Neutrophil (primary cell): ENCODE measurements at regions not wholly inside any gene's neighbourhood (a gene's known extent, or its start where the extent isn't known, plus 50 kb on each side); places are given as distances from the start of the nearest gene placed in this dataset.

Source experiments
- H3K27ac ChIP-seq: fragments of 200-600 bp; sonication (generic); 2 replicates; pipeline ENCODE4 v1.5.1; 2016; ENCODE audit warnings: mild to moderate bottlenecking, moderate library complexity
- H3K27me3 ChIP-seq: fragments of 200-600 bp; sonication (generic); 2 replicates; pipeline ENCODE4 v1.6.0; 2016; ENCODE audit warnings: mild to moderate bottlenecking
- H3K36me3 ChIP-seq: fragments of 200-600 bp; sonication (generic); 2 replicates; pipeline ENCODE4 v1.5.1; 2017
- H3K4me1 ChIP-seq, 2 experiments: fragments of 200-600 bp in 1 of 2; sonication (generic) in 1 of 2; 1 replicate in 1 of 2; 2 replicates in 1 of 2; pipeline versions ENCODE4 v1.5.1 to v1.6.1; 2013 to 2016; ENCODE audit warnings: low read depth in 1 of 2, low read length in 1 of 2, mild to moderate bottlenecking in 1 of 2, moderate library complexity in 1 of 2; ENCODE audit not compliant: control insufficient read depth in 1 of 2, insufficient read depth in 1 of 2
- H3K4me3 ChIP-seq, 2 experiments: fragments of 200-600 bp in 1 of 2; sonication (generic) in 1 of 2; 1 replicate in 1 of 2; 2 replicates in 1 of 2; pipeline ENCODE4 v1.5.1; 2013 to 2016; ENCODE audit warnings: low read depth in 1 of 2, low read length in 1 of 2, mild to moderate bottlenecking in 1 of 2, moderate library complexity in 1 of 2
- H3K9me3 ChIP-seq: fragments of 200-600 bp; sonication (generic); 2 replicates; pipeline ENCODE4 v1.5.1; 2016
- TF ChIP-seq, protein P1 (sequence below): fragments of 200-600 bp; sonication (generic); IDR thresholded peaks from 2 replicates; pipeline ENCODE4 v1.5.1; 2016; ENCODE audit warnings: antibody characterized with exemption

DNA sequence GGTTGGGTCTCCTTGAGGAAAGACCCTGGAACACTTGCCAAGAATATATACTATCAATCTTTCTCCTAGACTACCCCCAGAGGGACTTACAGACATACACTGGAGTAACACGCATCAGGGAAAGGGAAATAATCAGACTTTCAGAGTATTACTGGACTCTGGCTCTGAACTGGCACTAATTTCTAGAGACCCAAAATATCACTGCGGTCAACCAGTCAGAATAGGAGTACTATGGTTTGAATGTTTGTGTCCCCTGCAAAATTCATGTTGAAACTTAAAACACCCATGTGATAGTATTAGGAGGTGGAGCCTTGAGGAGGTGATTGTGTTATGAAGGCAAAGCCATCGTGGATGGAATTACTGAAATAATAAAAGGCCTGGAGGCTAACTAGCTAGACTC lies 323.7 kb downstream of the EN1 start:
- Histone ChIP-seq H3K36me3 (no peaks in the 10 kb centered on the region), H3K27me3 (no peaks in the 10 kb centered on the region), H3K4me3 (no peak overlapping the region), H3K9me3 (no peaks in the 10 kb centered on the region), H3K4me1 (no peaks in the 10 kb centered on the region), H3K27ac (no peak overlapping the region)
- TF ChIP-seq, protein P1, sequence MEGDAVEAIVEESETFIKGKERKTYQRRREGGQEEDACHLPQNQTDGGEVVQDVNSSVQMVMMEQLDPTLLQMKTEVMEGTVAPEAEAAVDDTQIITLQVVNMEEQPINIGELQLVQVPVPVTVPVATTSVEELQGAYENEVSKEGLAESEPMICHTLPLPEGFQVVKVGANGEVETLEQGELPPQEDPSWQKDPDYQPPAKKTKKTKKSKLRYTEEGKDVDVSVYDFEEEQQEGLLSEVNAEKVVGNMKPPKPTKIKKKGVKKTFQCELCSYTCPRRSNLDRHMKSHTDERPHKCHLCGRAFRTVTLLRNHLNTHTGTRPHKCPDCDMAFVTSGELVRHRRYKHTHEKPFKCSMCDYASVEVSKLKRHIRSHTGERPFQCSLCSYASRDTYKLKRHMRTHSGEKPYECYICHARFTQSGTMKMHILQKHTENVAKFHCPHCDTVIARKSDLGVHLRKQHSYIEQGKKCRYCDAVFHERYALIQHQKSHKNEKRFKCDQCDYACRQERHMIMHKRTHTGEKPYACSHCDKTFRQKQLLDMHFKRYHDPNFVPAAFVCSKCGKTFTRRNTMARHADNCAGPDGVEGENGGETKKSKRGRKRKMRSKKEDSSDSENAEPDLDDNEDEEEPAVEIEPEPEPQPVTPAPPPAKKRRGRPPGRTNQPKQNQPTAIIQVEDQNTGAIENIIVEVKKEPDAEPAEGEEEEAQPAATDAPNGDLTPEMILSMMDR, result no peak

DNA sequence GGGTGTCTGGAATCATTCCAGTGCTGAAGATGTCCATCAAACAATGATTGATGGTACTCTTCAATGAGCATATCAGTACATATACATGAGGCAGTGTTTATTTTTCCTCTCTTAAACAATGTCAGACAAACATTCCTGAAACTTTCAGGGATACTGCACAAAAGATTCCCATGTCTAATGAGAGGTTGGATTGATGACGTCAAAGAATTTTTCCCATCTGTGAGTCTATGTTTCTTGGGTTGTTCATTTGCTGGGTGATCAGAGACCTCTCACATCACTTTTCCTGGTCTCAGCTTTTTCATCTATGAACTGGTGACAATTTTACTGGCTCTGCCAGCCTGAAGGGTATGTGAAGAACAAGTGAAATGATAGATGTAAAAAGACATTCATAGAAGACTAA lies 325.5 kb downstream of the EN1 start:
- Histone ChIP-seq H3K4me1 (no peaks in the 10 kb centered on the region), H3K9me3 (no peaks in the 10 kb centered on the region), H3K27me3 (no peaks in the 10 kb centered on the region), H3K4me3 (no peak overlapping the region), H3K27ac (no peak overlapping the region), H3K36me3 (no peaks in the 10 kb centered on the region)
- TF ChIP-seq, protein P1, result no peak

DNA sequence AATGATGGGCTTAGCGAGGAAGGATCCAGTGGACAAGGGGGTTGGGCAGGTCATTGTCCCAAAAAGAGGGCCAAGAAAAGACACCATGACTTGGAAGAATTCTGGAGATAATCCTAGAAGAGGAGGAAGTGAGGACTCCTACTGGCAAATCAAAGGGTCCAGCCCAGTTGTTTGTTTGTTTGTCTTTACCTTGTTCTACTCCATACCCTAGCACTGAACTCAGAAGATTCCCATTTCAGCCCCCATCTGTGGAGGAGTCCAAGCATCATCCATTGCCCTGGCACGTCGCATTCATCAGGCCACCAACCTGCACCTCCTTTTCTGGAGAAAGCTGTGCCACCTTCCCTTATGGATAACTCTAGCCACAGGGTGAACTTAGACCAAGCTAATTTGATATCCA lies 326.2 kb downstream of the EN1 start:
- no peaks in the 10 kb centered on the region for H3K36me3 ChIP-seq
- TF ChIP-seq, protein P1, result no peak
- H3K27ac ChIP-seq, result no peak overlapping the region
- H3K4me3 ChIP-seq, result no peak overlapping the region
- H3K4me1 ChIP-seq, result no peaks in the 10 kb centered on the region
- H3K9me3 ChIP-seq, result no peaks in the 10 kb centered on the region
- no peaks in the 10 kb centered on the region for H3K27me3 ChIP-seq

DNA sequence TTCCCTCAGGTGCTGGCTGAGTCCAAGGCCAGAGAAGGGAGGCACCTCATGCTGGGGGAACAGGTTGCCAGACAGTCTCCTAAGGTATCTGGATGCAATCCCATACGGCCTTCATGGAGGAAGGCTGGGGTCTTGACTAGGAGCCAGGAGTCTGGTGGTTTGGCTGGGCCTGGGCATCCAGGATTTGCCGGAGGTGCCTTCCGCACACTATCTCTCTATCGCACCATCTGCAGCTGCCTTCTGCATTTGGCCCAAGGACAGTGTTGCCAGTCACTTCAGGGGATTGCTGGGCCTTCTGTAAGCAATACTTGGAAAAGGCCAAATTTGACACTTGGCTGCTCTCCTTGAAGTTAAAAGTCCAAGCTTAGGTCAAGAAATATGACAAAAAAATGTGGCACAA lies 327.2 kb downstream of the EN1 start:
- Histone ChIP-seq H3K27me3 (no peaks in the 10 kb centered on the region), H3K4me3 (no peak overlapping the region), H3K4me1 (no peaks in the 10 kb centered on the region), H3K27ac (no peak overlapping the region), H3K36me3 (no peaks in the 10 kb centered on the region), H3K9me3 (no peaks in the 10 kb centered on the region)
- TF ChIP-seq, protein P1, result no peak

DNA sequence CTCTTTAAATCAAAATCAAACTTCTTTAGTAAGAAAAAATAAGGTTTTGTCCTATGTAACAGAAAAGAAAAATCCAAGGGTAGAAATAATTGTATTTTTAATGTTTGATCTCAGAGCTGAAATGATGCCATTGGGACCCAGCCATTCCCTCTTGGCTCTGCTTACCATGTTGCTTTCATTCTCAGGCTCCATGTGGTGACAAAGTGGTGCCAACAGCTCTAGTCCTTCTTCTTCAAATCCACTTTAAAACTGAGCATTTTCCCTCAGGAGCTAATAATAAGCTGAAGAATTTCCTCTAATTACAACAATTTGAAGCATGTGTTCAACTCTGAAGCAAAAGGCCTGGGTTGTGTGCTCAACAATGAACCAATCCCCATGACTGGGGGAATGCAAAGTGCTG lies 327.9 kb downstream of the EN1 start:
- Histone ChIP-seq H3K36me3 (no peaks in the 10 kb centered on the region), H3K27ac (no peak overlapping the region), H3K27me3 (no peaks in the 10 kb centered on the region), H3K9me3 (no peaks in the 10 kb centered on the region), H3K4me1 (no peaks in the 10 kb centered on the region), H3K4me3 (no peak overlapping the region)
- TF ChIP-seq, protein P1, result no peak

DNA sequence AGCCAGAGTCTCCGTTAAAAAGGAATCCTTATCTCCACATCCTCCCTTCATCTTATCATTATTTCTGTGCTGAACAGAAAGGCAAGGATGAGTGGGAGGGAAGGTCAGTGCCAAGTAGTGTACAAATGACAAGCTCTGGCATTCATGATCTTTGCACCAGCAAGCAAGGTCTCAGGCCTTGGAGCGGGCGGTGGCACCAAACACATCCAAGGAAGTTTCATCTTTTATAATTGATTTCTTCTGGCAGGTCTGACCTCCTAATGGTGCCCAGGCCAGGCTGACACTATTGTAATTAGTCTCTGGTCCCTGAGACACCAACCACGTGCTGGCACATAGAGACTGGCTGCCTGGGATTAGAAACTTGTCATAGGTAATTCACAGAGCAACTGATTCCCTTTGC lies 336.6 kb downstream of the EN1 start:
- Histone ChIP-seq H3K4me1 (no peaks in the 10 kb centered on the region), H3K36me3 (no peaks in the 10 kb centered on the region), H3K27ac (no peak overlapping the region), H3K4me3 (no peak overlapping the region), H3K27me3 (no peaks in the 10 kb centered on the region), H3K9me3 (no peaks in the 10 kb centered on the region)
- TF ChIP-seq, protein P1, result no peak
